Keratinocyte (primary cell): ENCODE measurements at regions not wholly inside any gene's neighbourhood (a gene's known extent, or its start where the extent isn't known, plus 50 kb on each side); places are given as distances from the start of the nearest gene placed in this dataset.

Experiments
- DNase-seq: peaks from one replicate; pipeline ENCODE4 v3.0.0-alpha.2; 2011; ENCODE audit warnings: low read depth, missing footprints, low spot score
- FAIRE-seq: peaks from 2 replicates; lab custom pipeline; 2011; peaks lifted over from hg19 to GRCh38; lab: Jason Lieb, UNC
- H2AFZ ChIP-seq: 2 replicates; pipeline ENCODE4 v1.6.0; 2012; ENCODE audit warnings: low read length, control low read depth, inconsistent platforms; ENCODE audit not compliant: control insufficient read depth
- H3K27ac ChIP-seq: 2 replicates; pipeline ENCODE4 v1.5.1; 2011; ENCODE audit warnings: low read length; ENCODE audit not compliant: control insufficient read depth, insufficient read depth
- H3K27me3 ChIP-seq: 3 replicates; pipeline ENCODE4 v1.6.0; 2011; ENCODE audit warnings: low read length; ENCODE audit not compliant: control insufficient read depth, insufficient read depth; ENCODE audit errors: extremely low read depth
- H3K36me3 ChIP-seq, 2 experiments: 2 replicates in 1 of 2; 3 replicates in 1 of 2; pipeline ENCODE4 v1.5.1; 2011; ENCODE audit warnings: low read length in 2 of 2, mild to moderate bottlenecking in 1 of 2; ENCODE audit not compliant: control insufficient read depth in 2 of 2, insufficient read depth in 2 of 2; ENCODE audit errors: extremely low read depth in 1 of 2
- H3K4me1 ChIP-seq: 3 replicates; pipeline ENCODE4 v1.5.1; 2011; ENCODE audit warnings: low read length; ENCODE audit not compliant: control insufficient read depth, insufficient read depth; ENCODE audit errors: extremely low read depth
- H3K4me2 ChIP-seq: 3 replicates; pipeline ENCODE4 v1.6.0; 2011; ENCODE audit warnings: low read depth, low read length; ENCODE audit not compliant: control insufficient read depth, insufficient read depth; ENCODE audit errors: extremely low read depth
- H3K4me3 ChIP-seq, 3 experiments: fragments of 200-600 bp in 1 of 3; sonication (generic) in 1 of 3; 2 replicates in 2 of 3; 3 replicates in 1 of 3; pipeline ENCODE4 v1.5.1; 2011 to 2016; ENCODE audit warnings: low read length in 3 of 3, mild to moderate bottlenecking in 3 of 3, control low read depth in 2 of 3, inconsistent platforms in 1 of 3, low read depth in 1 of 3, mixed read lengths in 1 of 3, mixed run types in 1 of 3, moderate library complexity in 1 of 3; ENCODE audit not compliant: control insufficient read depth in 2 of 3, insufficient read depth in 2 of 3; ENCODE audit errors: extremely low read depth in 1 of 3
- H3K79me2 ChIP-seq: 2 replicates; pipeline ENCODE4 v1.6.0; 2012; ENCODE audit warnings: low read length; ENCODE audit not compliant: control insufficient read depth, insufficient read depth
- H3K9ac ChIP-seq: 3 replicates; pipeline ENCODE4 v1.6.0; 2011; ENCODE audit warnings: low read length; ENCODE audit not compliant: control insufficient read depth, insufficient read depth; ENCODE audit errors: extremely low read depth
- H3K9me1 ChIP-seq: 3 replicates; pipeline ENCODE4 v1.6.0; 2011; ENCODE audit warnings: low read length; ENCODE audit not compliant: control insufficient read depth, insufficient read depth; ENCODE audit errors: extremely low read depth
- H3K9me3 ChIP-seq: 2 replicates; pipeline ENCODE4 v1.5.1; 2012; ENCODE audit warnings: low read depth, low read length; ENCODE audit not compliant: control insufficient read depth
- H4K20me1 ChIP-seq: 3 replicates; pipeline ENCODE4 v1.6.0; 2011; ENCODE audit warnings: low read length; ENCODE audit not compliant: control insufficient read depth, insufficient read depth; ENCODE audit errors: extremely low read depth
- CTCF ChIP-seq, 3 experiments: IDR thresholded peaks in 1 of 3; conservative IDR thresholded peaks in 1 of 3; optimal IDR thresholded peaks in 1 of 3; 2 replicates in 2 of 3; 3 replicates in 1 of 3; pipeline versions ENCODE3 to v1.5.1; 2011; ENCODE audit warnings: low read length in 3 of 3, mild to moderate bottlenecking in 3 of 3, moderate library complexity in 2 of 3, control low read depth in 1 of 3, inconsistent platforms in 1 of 3; ENCODE audit not compliant: insufficient read depth in 2 of 3; ENCODE audit errors: extremely low read depth in 1 of 3
- EZH2 ChIP-seq: IDR thresholded peaks from one replicate; pipeline ENCODE4 v1.6.1; 2012; ENCODE audit warnings: inconsistent platforms, mild to moderate bottlenecking, low read length, moderate library complexity
- dilution Hi-C: fragments of 300-500 bp; cut with MboI; formaldehyde crosslinking; loops from one replicate; pipeline ENCODE4 v1.7.0; 2020; ENCODE audit warnings: low sequenced_read_pairs; ENCODE audit not compliant: extremely low pct_ligation_motif_present

GRCh38 chr1:164333387-164333786 is 225.6 kb upstream of the PBX1 start:
- Histone ChIP-seq H3K27me3 (no peaks in the 10 kb centered on the region), H2AFZ (no peak overlapping the region), H3K4me2 (no peak overlapping the region), H3K9me3 (no peaks in the 10 kb centered on the region), H3K9me1 (no peaks in the 10 kb centered on the region), H3K9ac (no peak overlapping the region), H3K27ac (no peak overlapping the region), H4K20me1 (no peaks in the 10 kb centered on the region), H3K36me3 (no peaks in the 10 kb centered on the region), H3K79me2 (no peaks in the 10 kb centered on the region), H3K4me1 (no peaks in the 10 kb centered on the region), H3K4me3 (no peak overlapping the region)
- FAIRE-seq (no peak), DNase-seq (no peak)
- no peak for TF ChIP-seq EZH2
- no peak for TF ChIP-seq CTCF (optimal IDR thresholded peaks at IDR 0.05 in 1 of 3, IDR thresholded peaks at IDR 0.05 in 1 of 3, conservative IDR thresholded peaks at IDR 0.05 in 1 of 3; ENCODE audit: extremely low read depth in 1 of 3, insufficient read depth in 2 of 3, low read length in 3 of 3)
- dilution Hi-C loops: no loop called here

- H3K27me3 ChIP-seq: no peaks in the 10 kb centered on the region
- dilution Hi-C loops: no loop called here
- no peaks in the 10 kb centered on the region for H3K9me3 ChIP-seq
- H3K79me2 ChIP-seq: no peaks in the 10 kb centered on the region
- no peak overlapping the region for H3K4me3 ChIP-seq
- H2AFZ ChIP-seq: no peak overlapping the region
- H4K20me1 ChIP-seq: no peaks in the 10 kb centered on the region
- TF ChIP-seq EZH2 (no peak), CTCF (optimal IDR thresholded peaks at IDR 0.05 in 1 of 3, IDR thresholded peaks at IDR 0.05 in 1 of 3, conservative IDR thresholded peaks at IDR 0.05 in 1 of 3; ENCODE audit: extremely low read depth in 1 of 3, insufficient read depth in 2 of 3, low read length in 3 of 3) (no peak)
- no peak for FAIRE-seq
- DNase-seq: no peak
- no peak overlapping the region for H3K9ac ChIP-seq
- no peak overlapping the region for H3K4me2 ChIP-seq
- H3K27ac ChIP-seq: no peak overlapping the region
- H3K9me1 ChIP-seq: no peaks in the 10 kb centered on the region
- no peaks in the 10 kb centered on the region for H3K4me1 ChIP-seq
- H3K36me3 ChIP-seq: no peaks in the 10 kb centered on the region
These were observed 221.6 kb upstream of the PBX1 start for GRCh38 chr1:164337394-164337793.
